Tibial artery (tissue), 4 donors: ENCODE measurements at regions not wholly inside any gene's neighbourhood (a gene's known extent, or its start where the extent isn't known, plus 50 kb on each side); places are given as distances from the start of the nearest gene placed in this dataset.

Experiments
- DNase-seq, 2 donors: peaks; one replicate each; pipeline ENCODE4 v3.0.0-alpha.2; 2019
- H3K27ac ChIP-seq, 2 donors: fragments of 200-600 bp; sonication (generic) in 1 of 2; 1 replicate in 1 of 2; 2 replicates in 1 of 2; pipeline ENCODE4 v1.5.1; 2018 to 2019; ENCODE audit warnings: mild to moderate bottlenecking in 1 of 2
- H3K27me3 ChIP-seq, 2 donors: fragments of 200-600 bp; sonication (generic) in 1 of 2; one replicate each; pipeline versions ENCODE4 v1.5.1 to v1.6.0; 2016 to 2019
- H3K36me3 ChIP-seq, 3 donors: fragments of 200-600 bp; sonication (generic) in 2 of 3; one replicate each; pipeline ENCODE4 v1.5.1; 2016 to 2019; ENCODE audit warnings: mild to moderate bottlenecking in 2 of 3
- H3K4me1 ChIP-seq, 4 donors: fragments of 200-600 bp; sonication (generic) in 2 of 4; 1 replicate in 3 of 4; 2 replicates in 1 of 4; pipeline ENCODE4 v1.5.1; 2016 to 2019
- H3K4me3 ChIP-seq, 2 donors: fragments of 200-600 bp; sonication (generic) in 1 of 2; 1 replicate in 1 of 2; 2 replicates in 1 of 2; pipeline ENCODE4 v1.5.1; 2018 to 2019; ENCODE audit warnings: mild to moderate bottlenecking in 2 of 2
- H3K9me3 ChIP-seq, 3 donors: fragments of 200-600 bp; sonication (generic) in 1 of 3; one replicate each; pipeline ENCODE4 v1.5.1; 2016 to 2019
- CTCF ChIP-seq, 2 experiments: fragments of 200-600 bp in 1 of 2; fragments of 450-650 bp in 1 of 2; IDR thresholded peaks; one replicate each; pipeline ENCODE4 v1.5.1; 2017 to 2019; ENCODE audit warnings: antibody characterized with exemption in 2 of 2, mild to moderate bottlenecking in 1 of 2, moderate library complexity in 1 of 2
- intact Hi-C: fragments of 100-400 bp; cut with DNase I; formaldehyde crosslinking; loops from one replicate; pipeline ENCODE4 v1.15.0; 2023; ENCODE audit warnings: low total_unique reads

- no peaks in the 10 kb centered on the region for H3K27me3 ChIP-seq
- H3K27ac ChIP-seq: no peak overlapping the region
- DNase-seq: no peak
- no peaks in the 10 kb centered on the region for H3K9me3 ChIP-seq
- no peaks in the 10 kb centered on the region for H3K36me3 ChIP-seq
- no peaks in the 10 kb centered on the region for H3K4me1 ChIP-seq
- intact Hi-C loops: no loop called here
- no peak overlapping the region for H3K4me3 ChIP-seq
- TF ChIP-seq CTCF (IDR thresholded peaks at IDR 0.05): no peak
These were observed 674.1 kb downstream of the SLITRK5 start for GRCh38 chr13:88345171-88345847.

DNA sequence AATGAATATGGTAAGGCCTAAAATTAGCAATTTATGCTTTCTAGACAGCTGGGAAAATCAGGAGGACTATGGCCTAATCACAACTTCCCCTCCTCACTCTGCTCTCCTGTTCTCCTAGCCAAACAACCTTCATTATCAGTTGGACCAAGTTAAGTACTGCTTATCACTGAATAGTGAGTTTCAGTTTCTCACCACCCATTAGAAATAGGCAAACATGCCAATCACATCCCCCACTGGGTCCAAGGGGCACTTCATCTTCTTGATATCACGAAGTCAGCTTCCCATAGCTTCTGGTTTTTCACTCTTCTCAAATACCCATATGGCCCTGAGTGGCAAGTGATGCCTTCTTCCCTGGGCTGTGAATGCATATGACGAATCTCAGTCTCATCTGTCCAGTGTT, 689.6 kb downstream of the SLITRK5 start:
- no peaks in the 10 kb centered on the region for H3K4me1 ChIP-seq
- H3K36me3 ChIP-seq: no peaks in the 10 kb centered on the region
- no peak overlapping the region for H3K4me3 ChIP-seq
- intact Hi-C loops: no loop called here
- no peaks in the 10 kb centered on the region for H3K27me3 ChIP-seq
- H3K9me3 ChIP-seq: no peaks in the 10 kb centered on the region
- DNase-seq: no peak
- no peak overlapping the region for H3K27ac ChIP-seq
- no peak for TF ChIP-seq CTCF (IDR thresholded peaks at IDR 0.05)

- H3K9me3 ChIP-seq: no peaks in the 10 kb centered on the region
- no peak for DNase-seq
- no peak for TF ChIP-seq CTCF (IDR thresholded peaks at IDR 0.05)
- H3K4me3 ChIP-seq: no peak overlapping the region
- no peaks in the 10 kb centered on the region for H3K27me3 ChIP-seq
- no peaks in the 10 kb centered on the region for H3K4me1 ChIP-seq
- H3K36me3 ChIP-seq: no peaks in the 10 kb centered on the region
- no peak overlapping the region for H3K27ac ChIP-seq
- intact Hi-C loops: no loop called here
These were observed 698.7 kb downstream of the SLITRK5 start for GRCh38 chr13:88369866-88370265.

GRCh38 chr13:88376760-88377388, 705.7 kb downstream of the SLITRK5 start:
- Histone ChIP-seq H3K4me1 (no peaks in the 10 kb centered on the region), H3K27me3 (no peaks in the 10 kb centered on the region), H3K4me3 (no peak overlapping the region)

GRCh38 chr13:88377852-88378251, 706.7 kb downstream of the SLITRK5 start:
- TF ChIP-seq CTCF (IDR thresholded peaks at IDR 0.05): no peak
- intact Hi-C loops: no loop called here
- no peak for DNase-seq
- Histone ChIP-seq H3K36me3 (no peaks in the 10 kb centered on the region), H3K27ac (no peak overlapping the region), H3K27me3 (no peaks in the 10 kb centered on the region), H3K4me3 (no peak overlapping the region), H3K4me1 (no peaks in the 10 kb centered on the region), H3K9me3 (no peaks in the 10 kb centered on the region)

More at GRCh38 chr13:88376760-88377388, 705.7 kb downstream of the SLITRK5 start:
- intact Hi-C loops: no loop called here
- no peak overlapping the region for H3K27ac ChIP-seq
- no peak for DNase-seq
- H3K36me3 ChIP-seq: no peaks in the 10 kb centered on the region
- no peak for TF ChIP-seq CTCF (IDR thresholded peaks at IDR 0.05)
- no peaks in the 10 kb centered on the region for H3K9me3 ChIP-seq
